HG03469 (cell line): ENCODE measurements at regions not wholly inside any gene's neighbourhood (a gene's known extent, or its start where the extent isn't known, plus 50 kb on each side); places are given as distances from the start of the nearest gene placed in this dataset.

Experiments used
- ATAC-seq: cut with Tn5 transposase; IDR thresholded peaks from one replicate; pipeline ENCODE4 v1.9.1; 2021; ENCODE audit warnings: mild to moderate bottlenecking, moderate library complexity, moderate number of reproducible peaks; ENCODE audit not compliant: unreplicated experiment

DNA sequence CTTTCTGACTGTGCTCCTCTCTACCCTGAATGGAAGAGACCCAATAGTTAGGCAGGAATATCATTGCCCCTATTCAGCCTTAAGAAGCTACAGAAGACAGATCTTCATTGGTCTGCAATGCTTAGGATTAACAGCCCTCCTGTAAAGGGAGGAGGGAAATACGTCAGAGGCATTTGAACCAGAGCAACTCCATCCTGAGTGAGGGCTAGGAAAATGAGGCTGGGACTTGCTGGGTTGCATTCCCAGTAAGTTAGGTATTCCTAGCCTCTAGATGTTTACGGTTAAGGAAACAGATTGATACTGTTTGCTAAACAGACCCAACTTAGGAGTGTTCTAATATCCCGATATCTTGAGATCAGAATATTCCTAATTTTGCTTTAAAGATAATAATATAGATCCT is 63.5 kb downstream of the PCDH18 start:
- no peak for ATAC-seq

DNA sequence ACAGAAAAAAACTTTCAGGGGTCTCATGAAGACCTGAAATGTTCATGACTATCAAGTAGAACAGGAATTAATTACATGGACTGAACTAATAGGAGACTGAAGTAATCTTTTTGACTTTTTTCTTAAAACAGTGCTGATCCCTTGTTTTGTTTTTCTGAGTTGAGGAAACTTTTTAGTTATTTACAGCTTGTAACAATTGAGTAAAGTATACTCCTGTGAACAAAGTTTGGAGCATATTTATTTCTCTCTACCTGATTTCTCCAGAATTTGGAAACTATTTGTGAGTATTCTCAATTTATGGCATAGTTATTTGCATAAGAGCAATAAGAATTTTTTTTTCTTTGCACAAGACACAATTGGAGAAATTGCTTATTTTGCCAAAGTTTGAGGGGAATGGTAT is 64.8 kb downstream of the PCDH18 start:
- ATAC-seq, result no peak

DNA sequence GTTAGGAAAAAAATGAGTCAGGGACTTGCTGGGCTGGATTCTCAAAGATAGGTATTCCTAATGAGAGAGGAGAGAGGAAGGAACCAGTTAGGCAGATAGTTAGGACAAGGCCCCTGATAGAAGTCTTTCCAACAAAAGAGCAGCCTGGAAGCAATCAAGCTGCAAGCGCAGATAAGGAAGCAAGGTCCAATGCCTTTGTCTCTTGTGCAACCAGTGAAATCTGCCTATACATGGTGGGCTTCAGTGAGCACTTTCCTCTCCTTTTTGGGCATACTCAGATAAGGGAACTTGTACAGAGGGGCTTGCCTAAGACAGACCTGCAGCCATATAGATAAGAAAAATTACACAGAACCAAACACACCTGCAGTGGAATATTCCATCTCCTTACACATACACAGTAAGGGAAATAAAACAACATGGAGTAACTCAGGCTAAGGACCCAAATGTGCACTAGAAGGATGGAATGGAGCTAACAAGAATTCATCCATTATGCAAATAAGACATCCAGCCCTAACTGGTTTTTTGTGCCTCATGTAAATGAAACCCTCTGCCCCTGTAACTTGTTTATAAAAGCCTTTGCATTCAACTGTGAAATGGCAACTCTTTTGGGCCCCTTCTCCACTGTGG is 68.8 kb downstream of the PCDH18 start:
- ATAC-seq, result no peak

DNA sequence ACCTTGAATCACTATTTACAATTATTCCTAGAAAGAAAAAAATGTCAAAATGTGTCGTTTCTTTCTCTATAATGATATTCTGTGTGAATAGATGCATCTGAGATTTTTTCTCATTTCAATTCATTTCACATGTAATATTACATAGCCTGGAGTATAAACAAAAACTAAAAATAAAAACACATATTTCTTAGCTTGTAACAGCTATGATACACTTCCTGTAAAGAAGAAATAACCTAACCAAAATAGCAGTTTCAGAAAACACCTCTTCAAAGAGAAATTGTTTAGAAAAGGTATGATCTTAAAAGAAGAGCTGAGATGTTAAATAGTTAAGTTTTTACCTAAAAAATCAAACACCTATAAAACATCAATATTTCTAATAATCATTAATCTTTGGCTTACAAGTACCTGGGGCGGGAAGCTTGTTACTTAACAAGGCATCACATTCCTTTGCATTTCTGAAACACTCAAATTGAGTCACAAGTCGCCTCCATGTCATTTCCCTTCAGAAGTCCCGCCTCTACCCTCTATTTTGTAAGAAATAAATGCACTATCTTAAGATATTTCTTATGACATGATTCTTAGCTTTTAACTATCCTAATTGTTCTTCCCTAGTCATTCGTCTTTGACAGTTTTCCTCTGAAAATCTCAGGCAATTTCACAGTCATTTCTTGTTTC is 76.5 kb downstream of the PCDH18 start:
- no peak for ATAC-seq

DNA sequence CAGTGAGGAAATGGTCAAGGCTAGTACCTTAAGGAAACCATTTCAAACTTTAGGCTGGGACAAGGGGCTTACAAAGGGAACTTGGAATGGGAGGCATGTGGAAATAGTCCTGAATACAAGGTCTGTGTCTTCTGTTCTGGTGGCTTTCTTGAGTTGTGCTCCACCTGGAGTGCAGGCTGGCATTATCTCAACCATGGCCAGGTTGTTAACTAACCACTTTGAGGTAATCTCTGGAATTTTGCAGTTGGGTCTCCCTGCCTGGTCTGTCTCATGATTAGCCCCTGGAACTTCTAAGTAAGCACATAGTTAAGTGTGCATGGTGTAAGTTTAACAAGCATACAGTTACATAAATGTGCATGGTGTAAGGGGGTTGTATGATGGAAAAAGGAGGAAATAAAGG is 77.5 kb downstream of the PCDH18 start:
- ATAC-seq, result no peak

DNA sequence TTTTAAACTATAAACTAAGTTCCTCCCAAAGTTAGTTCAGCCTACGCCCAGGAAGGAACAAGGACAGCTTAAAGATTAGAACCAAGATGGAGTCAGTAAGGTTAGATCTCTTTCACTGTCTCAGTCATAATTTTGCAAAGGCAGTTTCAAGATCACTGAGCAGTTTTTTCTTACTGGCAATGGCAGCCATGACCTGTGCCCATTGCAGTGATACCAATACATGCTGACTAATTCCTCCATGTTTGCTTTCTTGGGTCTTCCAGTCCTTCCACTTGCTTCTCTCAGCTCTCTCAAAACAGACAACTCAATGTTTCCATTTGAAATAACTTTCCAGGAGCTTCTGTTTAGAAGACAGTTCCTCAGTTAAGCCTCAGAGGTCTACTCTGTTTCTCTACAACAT is 79.5 kb downstream of the PCDH18 start:
- ATAC-seq, result no peak

DNA sequence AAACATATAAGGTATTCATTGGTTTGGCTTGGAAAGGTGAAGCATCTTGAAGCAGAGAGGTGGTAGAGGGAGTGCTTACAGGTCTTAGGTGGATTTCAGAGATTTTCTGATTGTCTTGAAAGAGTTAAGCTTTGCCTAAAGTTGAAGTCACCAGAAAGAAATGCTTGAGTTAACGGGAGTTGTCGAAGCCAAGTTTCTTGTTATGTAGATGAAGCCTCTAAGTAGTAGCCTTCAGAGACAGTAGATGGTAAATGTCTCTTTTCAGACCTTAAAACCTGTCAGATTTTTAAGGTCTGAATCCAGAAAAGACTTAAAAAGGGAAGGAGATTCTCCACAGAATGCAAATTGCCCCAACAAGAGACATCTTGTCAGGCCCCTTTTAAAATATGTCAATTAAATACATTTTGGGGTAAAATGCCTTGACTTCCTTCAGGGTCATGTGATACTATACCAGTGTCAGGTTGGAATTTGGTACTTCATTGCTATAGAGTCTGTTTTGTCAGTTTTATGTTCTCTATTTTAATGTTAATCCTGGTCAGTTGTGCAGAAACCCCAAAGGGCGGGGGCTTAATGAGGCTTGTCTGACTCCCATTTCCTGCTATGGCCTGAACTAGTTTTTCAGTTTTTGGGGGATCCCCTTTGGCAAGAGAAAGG is 81.0 kb downstream of the PCDH18 start:
- ATAC-seq, result no peak

DNA sequence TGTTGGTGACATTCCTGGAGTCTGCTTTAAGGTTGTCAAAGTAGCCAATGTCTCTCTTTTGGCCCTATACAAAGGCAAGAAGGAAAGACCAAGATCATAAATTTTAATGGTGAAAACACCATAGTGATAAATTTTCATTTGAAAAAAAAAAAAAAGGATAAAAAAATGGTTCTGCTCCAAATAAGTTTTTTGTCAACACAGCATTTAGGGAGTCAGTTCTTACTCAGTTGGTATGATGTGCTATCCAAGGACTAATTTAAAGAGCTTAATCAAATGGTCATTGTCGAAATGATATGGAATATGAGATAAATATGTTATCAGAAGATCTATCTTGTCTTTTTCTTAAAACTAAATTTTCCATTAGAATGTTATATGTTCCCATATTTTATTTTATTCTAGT is 83.9 kb downstream of the PCDH18 start:
- no peak for ATAC-seq

DNA sequence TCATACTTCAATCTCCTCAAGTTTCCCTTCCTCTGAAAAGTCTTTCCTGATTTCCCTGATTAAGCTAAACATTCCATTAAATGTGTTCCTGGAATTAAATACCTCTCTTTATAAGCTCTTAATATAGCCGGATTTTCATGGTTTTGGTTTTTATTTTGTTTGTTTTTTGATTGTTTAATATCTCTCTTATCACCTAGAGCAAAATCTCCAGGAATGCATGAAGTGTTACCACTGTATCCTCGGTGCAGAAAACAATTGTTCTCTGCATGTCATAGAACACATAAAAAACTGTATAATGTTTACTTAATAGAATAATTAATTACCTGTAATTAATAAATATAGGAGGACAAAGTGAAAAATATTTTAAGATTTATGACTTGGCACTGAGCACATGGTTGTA is 86.2 kb downstream of the PCDH18 start:
- ATAC-seq, result no peak

DNA sequence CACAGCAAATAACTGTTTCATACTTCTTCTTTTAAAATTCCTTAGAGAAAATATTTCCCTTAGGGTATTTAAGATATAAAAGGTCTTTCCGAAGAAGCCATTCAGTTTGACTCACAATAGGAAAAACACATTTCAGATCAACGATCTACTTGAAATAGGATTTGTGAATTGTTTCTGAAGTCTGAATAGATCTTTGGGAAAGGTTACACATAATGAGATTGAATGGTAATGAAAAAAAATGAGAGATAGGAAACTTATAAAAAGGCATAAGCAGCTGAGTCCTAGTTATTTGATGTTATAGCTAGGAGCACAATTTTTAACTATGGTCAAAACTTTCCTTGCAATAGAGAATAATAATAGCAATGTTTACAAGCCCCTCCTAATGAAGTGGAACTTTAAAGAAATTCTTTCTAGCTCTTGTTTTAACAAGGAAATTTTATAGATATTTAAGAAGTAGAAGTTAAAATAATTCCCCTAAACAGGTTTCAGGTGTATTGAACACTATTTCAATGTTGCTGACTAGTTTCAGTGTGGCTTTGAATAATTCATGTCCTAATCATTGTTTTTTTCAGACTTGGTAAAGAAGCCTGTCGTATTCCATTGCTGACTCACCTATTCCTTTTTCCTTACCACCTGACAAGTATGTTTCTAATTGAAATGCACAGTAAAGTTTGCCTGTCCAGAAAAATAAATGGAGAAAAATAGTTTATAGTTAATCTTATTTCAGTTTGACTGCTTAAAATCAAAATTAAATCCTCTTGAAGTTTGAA is 89.1 kb downstream of the PCDH18 start:
- ATAC-seq, result no peak

DNA sequence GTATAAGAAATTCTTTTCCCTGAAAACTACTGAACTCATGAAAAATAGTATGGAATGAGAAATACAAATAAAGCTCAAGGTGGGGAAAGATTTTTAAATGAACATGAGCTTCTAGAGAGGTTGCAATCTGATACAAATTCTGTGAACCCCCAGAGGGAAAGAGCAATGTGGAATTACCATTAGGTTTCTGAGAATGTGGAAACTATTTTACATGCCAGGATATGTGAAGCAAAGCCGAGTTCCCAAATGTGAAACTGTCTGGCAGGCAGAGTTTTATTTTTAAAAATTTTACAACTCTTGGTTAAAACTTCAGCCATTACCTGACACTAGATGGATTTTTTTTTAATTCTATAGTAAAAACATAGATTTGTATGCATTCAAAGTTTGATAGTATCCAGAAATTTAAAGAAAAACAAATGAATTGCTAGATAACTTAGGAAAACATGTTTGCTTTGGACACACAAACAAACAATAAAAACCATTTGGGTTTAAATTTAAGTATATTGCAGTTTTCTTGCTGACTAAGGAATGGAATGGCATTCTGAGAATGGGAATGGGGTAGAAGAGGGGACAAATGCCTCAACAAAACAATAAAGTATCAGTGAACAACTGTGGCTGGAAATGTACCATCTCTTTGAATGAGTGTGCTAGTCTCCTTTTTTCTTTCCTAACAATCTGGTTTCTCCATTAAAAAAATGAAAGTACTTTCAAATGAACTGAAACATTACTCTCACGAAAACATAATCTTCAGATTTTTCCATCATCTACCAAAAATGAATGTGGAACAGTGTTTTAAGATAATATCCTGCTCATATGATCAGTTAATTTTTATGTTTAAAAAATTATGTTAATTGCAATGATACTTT is 99.6 kb downstream of the PCDH18 start:
- ATAC-seq, result no peak

DNA sequence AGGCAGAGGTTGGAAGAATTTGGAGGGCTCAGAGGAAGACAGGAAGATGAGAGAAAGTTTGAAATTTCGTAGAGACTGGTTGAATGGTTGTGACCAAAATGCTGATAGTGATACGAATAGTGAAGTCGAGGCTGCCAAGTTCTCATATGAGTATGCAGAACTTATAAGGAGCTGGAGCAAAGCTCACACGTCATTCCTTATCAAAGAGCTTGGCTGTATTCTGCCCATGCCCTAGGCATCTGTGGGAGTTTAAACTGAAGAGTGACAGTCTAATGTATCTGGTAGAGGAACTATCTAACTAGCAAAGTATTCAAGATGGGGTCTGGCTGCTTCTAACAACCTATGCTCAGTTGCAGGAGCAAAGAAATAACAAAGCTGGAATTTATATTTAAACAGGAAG is 102.1 kb downstream of the PCDH18 start:
- no peak for ATAC-seq

DNA sequence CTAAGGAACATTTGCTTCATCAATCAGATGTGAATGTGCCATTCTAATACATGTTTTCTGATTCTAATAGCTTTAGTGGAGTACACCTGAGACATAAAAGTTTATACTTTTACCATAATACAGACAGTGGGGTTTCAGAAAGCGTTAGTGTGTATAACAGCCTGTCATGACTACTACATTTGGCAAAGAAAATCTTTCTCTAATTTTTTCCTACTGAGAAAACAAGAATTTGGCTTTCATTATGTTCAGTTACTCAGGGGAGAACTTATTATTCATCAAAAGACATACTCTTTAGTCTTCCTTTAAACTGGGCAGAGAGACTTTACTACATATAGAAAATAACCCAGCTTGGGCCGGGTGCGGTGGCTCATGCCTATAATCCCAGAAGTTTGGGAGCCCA is 104.9 kb downstream of the PCDH18 start:
- ATAC-seq, result no peak

DNA sequence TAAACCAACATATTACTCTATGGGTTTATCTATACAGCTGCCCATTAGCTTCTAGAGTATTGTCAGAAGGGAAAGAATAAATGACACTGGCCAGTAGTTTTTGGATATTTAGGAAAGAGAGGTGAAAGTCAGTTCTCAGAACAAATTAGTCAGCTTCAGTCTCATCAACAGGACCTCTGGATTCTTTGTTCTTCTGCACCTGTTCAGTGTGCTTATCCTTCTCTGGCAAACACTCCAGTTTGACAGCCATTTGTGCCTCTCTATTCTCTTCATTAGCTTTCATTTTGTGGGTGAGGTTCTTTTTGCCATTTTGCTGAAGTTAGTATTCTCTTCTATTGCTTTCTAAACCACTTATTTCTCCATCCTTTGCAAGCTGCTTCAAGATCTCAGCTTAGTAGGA is 107.0 kb downstream of the PCDH18 start:
- no peak for ATAC-seq

DNA sequence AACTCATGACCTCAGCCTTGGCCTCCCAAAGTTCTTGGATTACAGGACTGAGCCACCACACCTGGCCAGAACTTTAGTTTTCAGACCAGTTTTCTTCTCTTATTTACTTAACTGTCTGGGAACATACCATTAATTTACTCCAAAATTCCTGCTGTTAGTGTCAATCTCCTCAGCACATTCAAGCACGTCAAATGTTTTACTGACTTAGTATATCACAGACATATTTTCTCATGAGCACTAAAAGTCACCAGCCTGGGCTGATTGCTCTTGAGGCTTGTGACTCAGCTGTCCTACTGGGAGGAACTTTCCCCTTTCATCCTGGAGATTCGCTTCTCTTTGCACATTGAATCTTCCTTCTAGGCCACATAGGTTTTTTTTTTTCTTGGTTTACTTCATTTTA is 109.6 kb downstream of the PCDH18 start:
- no peak for ATAC-seq

DNA sequence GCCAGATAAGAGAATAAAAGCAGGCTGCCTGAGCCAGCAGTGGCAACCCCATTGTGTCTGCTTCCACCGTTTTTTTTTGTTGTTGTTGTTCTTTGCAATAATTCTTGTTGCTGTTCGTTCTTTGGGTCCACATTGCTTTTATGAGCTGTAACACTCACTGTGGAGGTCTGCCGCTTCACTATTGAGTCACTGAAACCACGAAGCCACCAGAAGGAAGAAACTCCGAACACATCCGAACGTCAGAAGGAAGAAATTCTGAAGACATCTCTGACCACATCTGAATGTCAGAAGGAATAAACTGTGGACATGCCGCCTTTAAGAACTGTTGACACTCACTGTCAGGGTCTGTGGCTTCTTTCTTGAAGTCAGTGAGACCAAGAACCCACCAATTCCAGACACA is 110.5 kb downstream of the PCDH18 start:
- ATAC-seq, result no peak

DNA sequence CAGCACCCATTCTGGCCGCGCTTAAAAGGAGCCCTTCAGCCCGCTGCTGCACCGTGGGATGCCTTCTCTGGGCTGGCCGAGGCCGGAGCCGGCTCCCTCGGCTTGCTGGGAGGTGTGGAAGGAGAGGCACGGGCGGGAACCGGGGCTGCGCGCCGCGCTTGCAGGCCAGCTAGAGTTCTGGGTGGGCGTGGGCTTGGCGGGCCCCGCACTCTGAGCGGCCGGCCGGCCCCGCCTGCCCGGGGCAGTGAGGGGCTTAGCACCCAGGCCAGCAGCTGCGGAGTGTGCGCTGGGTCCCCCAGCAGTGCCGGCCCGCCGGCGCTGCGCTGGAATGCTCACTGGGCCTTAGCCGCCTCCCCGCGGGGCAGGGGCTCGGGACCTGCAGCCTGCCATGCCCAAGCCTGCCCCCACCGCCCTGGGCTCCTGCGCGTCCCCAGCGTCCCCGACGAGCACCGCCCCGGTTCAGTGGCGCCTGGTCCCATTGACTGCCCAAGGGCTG is 111.3 kb downstream of the PCDH18 start:
- ATAC-seq, result no peak

DNA sequence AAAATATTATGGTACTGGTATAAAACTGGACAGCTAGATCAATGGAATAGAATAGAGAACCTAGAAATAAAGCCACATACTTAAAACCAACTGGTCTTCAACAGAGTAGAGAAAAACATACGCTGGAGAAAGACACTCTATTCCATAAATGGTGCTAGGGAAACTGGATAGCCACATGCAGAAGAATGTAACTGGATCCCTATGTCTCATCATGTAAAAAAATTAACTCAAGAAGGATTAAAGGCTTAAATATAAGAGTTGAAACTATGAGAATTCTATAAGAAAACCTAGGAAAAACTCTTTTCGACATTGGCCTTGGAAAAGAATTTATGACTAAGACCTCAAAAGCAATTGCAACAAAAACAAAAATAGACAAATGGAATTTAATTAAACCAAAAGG is 114.6 kb downstream of the PCDH18 start:
- ATAC-seq, result no peak

DNA sequence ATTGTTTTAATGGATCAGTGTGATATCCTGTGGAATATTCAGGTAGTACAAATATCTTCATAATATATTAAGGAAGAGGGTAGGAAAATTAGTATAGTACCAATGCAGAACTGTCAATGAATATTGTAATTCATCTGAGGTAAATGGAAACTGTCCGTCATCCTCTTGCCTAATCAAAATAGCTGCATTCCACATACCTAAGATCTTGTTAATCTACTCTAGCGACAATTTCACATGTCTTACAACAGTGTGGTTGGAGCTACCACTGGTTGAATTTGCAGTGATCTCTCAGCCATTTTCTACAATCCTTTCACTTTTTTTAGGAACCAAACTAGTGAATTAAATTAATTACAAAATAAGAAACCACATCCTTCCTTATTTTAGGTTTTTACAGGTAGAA is 117.5 kb downstream of the PCDH18 start:
- no peak for ATAC-seq

DNA sequence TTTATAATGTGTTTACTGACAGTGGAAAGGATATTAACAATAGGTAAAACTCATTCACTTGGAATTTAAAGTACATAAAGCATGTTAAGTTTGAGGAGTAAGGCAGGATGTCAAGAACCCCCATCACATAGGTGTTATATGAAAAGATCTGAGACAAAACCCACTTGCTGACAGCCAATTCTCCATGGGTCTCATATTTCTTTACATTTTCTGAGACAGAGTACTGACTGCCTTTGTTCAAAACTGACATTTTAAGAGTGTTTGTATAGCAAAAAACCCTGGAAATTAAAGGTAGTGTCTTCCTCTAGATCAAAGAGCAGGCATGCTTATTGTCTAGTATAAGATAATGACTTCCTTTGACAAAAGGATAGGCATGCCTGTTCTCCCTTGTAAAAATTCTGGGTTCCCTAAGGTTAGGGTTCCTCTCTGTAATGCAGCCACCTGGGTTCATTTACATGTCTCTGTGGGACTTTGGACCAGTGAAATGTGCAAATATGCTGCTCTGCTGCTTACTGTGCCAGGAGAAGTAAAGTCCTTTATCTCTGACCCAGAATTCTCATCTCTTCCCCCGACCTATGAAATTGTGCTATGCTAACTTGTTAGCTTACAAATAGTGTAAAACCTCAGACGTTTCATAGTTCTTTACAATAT is 123.6 kb downstream of the PCDH18 start:
- no peak for ATAC-seq
